Suprapubic skin (tissue), 4 donors: ENCODE measurements at regions not wholly inside any gene's neighbourhood (a gene's known extent, or its start where the extent isn't known, plus 50 kb on each side); places are given as distances from the start of the nearest gene placed in this dataset.
"Not testable (repeated sequence)": the region's sequence is repeated elsewhere in the genome, so short reads cannot be mapped to it uniquely, and the experiment has no call there.

Source experiments
- CTCF ChIP-seq, 2 donors: fragments of 200-600 bp in 1 of 2; fragments of 450-650 bp in 1 of 2; sonication (generic) in 1 of 2; IDR thresholded peaks; one replicate each; pipeline ENCODE4 v1.5.1; 2016 to 2019; ENCODE audit warnings: antibody characterized with exemption in 2 of 2, mild to moderate bottlenecking in 1 of 2, moderate library complexity in 1 of 2
- EP300 ChIP-seq: sonication (generic); formaldehyde crosslinking; IDR thresholded peaks from one replicate; pipeline ENCODE4 v1.6.1; 2017; ENCODE audit warnings: antibody characterized with exemption
- POLR2A ChIP-seq, 2 donors: fragments of 450-650 bp; IDR thresholded peaks; one replicate each; pipeline ENCODE4 v1.6.1; 2017; ENCODE audit warnings: antibody characterized with exemption in 2 of 2, mild to moderate bottlenecking in 2 of 2, moderate library complexity in 2 of 2
- POLR2AphosphoS5 ChIP-seq, 3 donors: sonication (generic); formaldehyde crosslinking; IDR thresholded peaks; one replicate each; pipeline ENCODE4 v1.6.1; 2017; ENCODE audit warnings: antibody characterized with exemption in 3 of 3

GRCh38 chr5:1588071-1588694 is 64.4 kb upstream of the LPCAT1 start:
- not testable (repeated sequence) for TF ChIP-seq CTCF (IDR thresholded peaks at IDR 0.05); POLR2AphosphoS5 (IDR thresholded peaks at IDR 0.05); POLR2A (IDR thresholded peaks at IDR 0.05); EP300
